ENCODE measurements at regions not wholly inside any gene's neighbourhood (a gene's known extent, or its start where the extent isn't known, plus 50 kb on each side); places are given as distances from the start of the nearest gene placed in this dataset.
"Not testable (repeated sequence)": the region's sequence is repeated elsewhere in the genome, so short reads cannot be mapped to it uniquely, and the experiment has no call there.

GRCh38 chr7:138247081-138247480 is 170.8 kb downstream of the AKR1D1 start:
- DNase-seq = no peak
- in situ Hi-C loops (cut with HindIII; ENCODE audit: low pct_ligation_motif_present, low pct_unique_long_range_greater_than_20kb, low sequenced_read_pairs) = no loop called here

GRCh38 chr7:138247568-138248333 is 171.5 kb downstream of the AKR1D1 start:
- in situ Hi-C loops (cut with HindIII; ENCODE audit: low pct_ligation_motif_present, low pct_unique_long_range_greater_than_20kb, low sequenced_read_pairs) = no loop called here

GRCh38 chr7:138248609-138249008 is 172.3 kb downstream of the AKR1D1 start:
- DNase-seq = no peak
- in situ Hi-C loops (cut with HindIII; ENCODE audit: low pct_ligation_motif_present, low pct_unique_long_range_greater_than_20kb, low sequenced_read_pairs) = no loop called here

More at GRCh38 chr7:138247568-138248333, 171.5 kb downstream of the AKR1D1 start:
- no peak for DNase-seq

- no peak for DNase-seq
- in situ Hi-C loops (cut with HindIII; ENCODE audit: low pct_ligation_motif_present, low pct_unique_long_range_greater_than_20kb, low sequenced_read_pairs) = no loop called here
Observed at GRCh38 chr7:138249975-138250374, 173.7 kb downstream of the AKR1D1 start.

GRCh38 chr7:138252666-138253065 is 176.4 kb downstream of the AKR1D1 start:
- DNase-seq; in situ Hi-C loops (cut with HindIII; ENCODE audit: low pct_ligation_motif_present, low pct_unique_long_range_greater_than_20kb, low sequenced_read_pairs): not testable (repeated sequence)

GRCh38 chr7:138254444-138254843 is 178.2 kb downstream of the AKR1D1 start:
- DNase-seq = no peak

GRCh38 chr7:138257459-138258196 is 181.4 kb downstream of the AKR1D1 start:
- DNase-seq = no peak
- in situ Hi-C loops (cut with HindIII; ENCODE audit: low pct_ligation_motif_present, low pct_unique_long_range_greater_than_20kb, low sequenced_read_pairs) = no loop called here

More at GRCh38 chr7:138254444-138254843, 178.2 kb downstream of the AKR1D1 start:
- in situ Hi-C loops (cut with HindIII; ENCODE audit: low pct_ligation_motif_present, low pct_unique_long_range_greater_than_20kb, low sequenced_read_pairs) = no loop called here

GRCh38 chr7:138258197-138258559 is 181.9 kb downstream of the AKR1D1 start:
- in situ Hi-C loops (cut with HindIII; ENCODE audit: low pct_ligation_motif_present, low pct_unique_long_range_greater_than_20kb, low sequenced_read_pairs) = no loop called here
- no peak for DNase-seq

GRCh38 chr7:138259675-138260074 is 183.4 kb downstream of the AKR1D1 start:
- no peak for DNase-seq
- in situ Hi-C loops (cut with HindIII; ENCODE audit: low pct_ligation_motif_present, low pct_unique_long_range_greater_than_20kb, low sequenced_read_pairs) = no loop called here

- in situ Hi-C loops (cut with HindIII; ENCODE audit: low pct_ligation_motif_present, low pct_unique_long_range_greater_than_20kb, low sequenced_read_pairs) = no loop called here
Observed at GRCh38 chr7:138267934-138268333, 191.7 kb downstream of the AKR1D1 start.

GRCh38 chr7:138276891-138277290 is 183.2 kb upstream of the TRIM24 start:
- DNase-seq = no peak
- in situ Hi-C loops (cut with HindIII; ENCODE audit: low pct_ligation_motif_present, low pct_unique_long_range_greater_than_20kb, low sequenced_read_pairs) = no loop called here

More at GRCh38 chr7:138267934-138268333, 191.7 kb downstream of the AKR1D1 start:
- no peak for DNase-seq

GRCh38 chr7:138278601-138279000 is 181.5 kb upstream of the TRIM24 start:
- no peak for DNase-seq
- in situ Hi-C loops (cut with HindIII; ENCODE audit: low pct_ligation_motif_present, low pct_unique_long_range_greater_than_20kb, low sequenced_read_pairs) = no loop called here

- in situ Hi-C loops (cut with HindIII; ENCODE audit: low pct_ligation_motif_present, low pct_unique_long_range_greater_than_20kb, low sequenced_read_pairs) = no loop called here
- DNase-seq = no peak
Observed at GRCh38 chr7:138282997-138283396, 177.1 kb upstream of the TRIM24 start.

- no peak for DNase-seq
- in situ Hi-C loops (cut with HindIII; ENCODE audit: low pct_ligation_motif_present, low pct_unique_long_range_greater_than_20kb, low sequenced_read_pairs) = no loop called here
Observed at GRCh38 chr7:138285129-138285528, 174.9 kb upstream of the TRIM24 start.

- DNase-seq = no peak
- in situ Hi-C loops (cut with HindIII; ENCODE audit: low pct_ligation_motif_present, low pct_unique_long_range_greater_than_20kb, low sequenced_read_pairs) = no loop called here
Observed at GRCh38 chr7:138286846-138287245, 173.2 kb upstream of the TRIM24 start.

- in situ Hi-C loops (cut with HindIII; ENCODE audit: low pct_ligation_motif_present, low pct_unique_long_range_greater_than_20kb, low sequenced_read_pairs) = no loop called here
- DNase-seq = no peak
Observed at GRCh38 chr7:138287549-138287948, 172.5 kb upstream of the TRIM24 start.

- DNase-seq = no peak
- in situ Hi-C loops (cut with HindIII; ENCODE audit: low pct_ligation_motif_present, low pct_unique_long_range_greater_than_20kb, low sequenced_read_pairs) = no loop called here
Observed at GRCh38 chr7:138289082-138289481, 171.0 kb upstream of the TRIM24 start.

GRCh38 chr7:138289864-138290263 is 170.2 kb upstream of the TRIM24 start:
- in situ Hi-C loops (cut with HindIII; ENCODE audit: low pct_ligation_motif_present, low pct_unique_long_range_greater_than_20kb, low sequenced_read_pairs) = no loop called here
- DNase-seq = no peak

- in situ Hi-C loops (cut with HindIII; ENCODE audit: low pct_ligation_motif_present, low pct_unique_long_range_greater_than_20kb, low sequenced_read_pairs) = no loop called here
- DNase-seq = no peak
Observed at GRCh38 chr7:138292951-138293350, 167.1 kb upstream of the TRIM24 start.

All from ACHN (cell line).